IPS-NIHi7 (cell line): ENCODE measurements at regions not wholly inside any gene's neighbourhood (a gene's known extent, or its start where the extent isn't known, plus 50 kb on each side); places are given as distances from the start of the nearest gene placed in this dataset.

ENCODE experiments used
- DNase-seq: peaks from one replicate; pipeline ENCODE4 v3.0.0; 2012; ENCODE audit warnings: mixed read lengths; ENCODE audit errors: extremely low spot score

GRCh38 chr6:100137759-100138158, 143.7 kb upstream of the MCHR2 start:
- DNase-seq: no peak

- DNase-seq: no peak
Measured at GRCh38 chr6:100136590-100136989, 142.6 kb upstream of the MCHR2 start.

- no peak for DNase-seq
Measured at GRCh38 chr6:100135977-100136376, 142.0 kb upstream of the MCHR2 start.

GRCh38 chr6:100134703-100135102, 140.7 kb upstream of the MCHR2 start:
- DNase-seq: no peak

- DNase-seq: no peak
Measured at GRCh38 chr6:100134297-100134696, 140.3 kb upstream of the MCHR2 start.

GRCh38 chr6:100132005-100132404, 138.0 kb upstream of the MCHR2 start:
- no peak for DNase-seq

GRCh38 chr6:100130630-100131029, 136.6 kb upstream of the MCHR2 start:
- DNase-seq: no peak

GRCh38 chr6:100126790-100127484, 132.9 kb upstream of the MCHR2 start:
- no peak for DNase-seq

- no peak for DNase-seq
Measured at GRCh38 chr6:100121854-100122609, 128.0 kb upstream of the MCHR2 start.

GRCh38 chr6:100119261-100119660, 125.2 kb upstream of the MCHR2 start:
- no peak for DNase-seq

GRCh38 chr6:100118301-100118700, 124.3 kb upstream of the MCHR2 start:
- no peak for DNase-seq

- DNase-seq: no peak
Measured at GRCh38 chr6:100117680-100118079, 123.7 kb upstream of the MCHR2 start.

GRCh38 chr6:100116411-100117194, 122.6 kb upstream of the MCHR2 start:
- DNase-seq: peak; percentile 68

- DNase-seq: no peak
Measured at GRCh38 chr6:100115407-100116101, 121.5 kb upstream of the MCHR2 start.

- DNase-seq: no peak
Measured at GRCh38 chr6:100112855-100113508, 119.0 kb upstream of the MCHR2 start.

GRCh38 chr6:100105919-100106529, 112.0 kb upstream of the MCHR2 start:
- DNase-seq: no peak

GRCh38 chr6:100105138-100105537, 111.1 kb upstream of the MCHR2 start:
- DNase-seq: no peak

GRCh38 chr6:100103931-100104330, 109.9 kb upstream of the MCHR2 start:
- no peak for DNase-seq

- DNase-seq: no peak
Measured at GRCh38 chr6:100103194-100103593, 109.2 kb upstream of the MCHR2 start.

- DNase-seq: no peak
Measured at GRCh38 chr6:100101644-100102043, 107.6 kb upstream of the MCHR2 start.

- DNase-seq: peak; percentile 14
Measured at GRCh38 chr6:100100776-100101175, 106.8 kb upstream of the MCHR2 start.
